ENCODE measurements at regions not wholly inside any gene's neighbourhood (a gene's known extent, or its start where the extent isn't known, plus 50 kb on each side); places are given as distances from the start of the nearest gene placed in this dataset.

DNA sequence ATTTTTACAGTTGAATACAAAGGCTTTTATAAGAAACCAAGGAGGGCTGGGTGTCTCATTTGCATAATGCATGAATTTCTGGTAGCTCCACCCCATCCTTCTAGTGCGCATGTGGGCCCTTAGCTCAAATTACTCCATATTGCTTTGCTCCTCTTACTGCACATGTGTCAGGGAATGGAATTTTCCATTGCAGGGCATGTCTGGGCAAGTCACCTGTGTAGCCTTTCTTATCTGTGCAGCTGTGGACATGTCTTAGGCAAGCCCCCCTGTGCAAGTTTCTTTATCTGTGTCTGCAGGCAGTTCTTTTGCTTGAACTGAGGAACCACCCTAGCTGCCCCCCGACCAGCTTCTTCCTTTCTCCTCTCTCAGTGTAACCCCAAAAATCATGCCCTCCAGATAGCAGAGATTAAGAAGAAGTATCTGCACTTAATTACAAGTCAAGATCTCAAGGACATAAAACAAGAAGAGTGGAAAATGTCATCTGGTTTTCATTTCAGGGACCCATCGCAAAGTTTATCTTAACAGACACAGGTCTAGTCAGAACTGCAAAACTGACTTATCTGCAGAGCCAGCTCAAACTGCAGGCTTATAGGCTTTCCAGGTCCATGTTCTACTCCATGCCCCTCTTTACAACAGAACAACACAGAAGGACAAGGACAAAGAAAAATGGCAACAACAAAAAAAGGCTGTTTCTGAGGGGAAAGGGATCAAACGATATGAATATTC, 137.9 kb upstream of the HS3ST4 start:
- TF ChIP-seq TEAD4 (IDR thresholded peaks at IDR 0.05; ENCODE audit: low read depth, low read length) (no peak), POLR2A (IDR thresholded peaks at IDR 0.05; ENCODE audit: control extremely low read depth in 1 of 2, low read depth in 2 of 2, low read length in 2 of 2) (no peak)

Measured in H1 (cell line).